Panc1 (cell line): ENCODE measurements at regions not wholly inside any gene's neighbourhood (a gene's known extent, or its start where the extent isn't known, plus 50 kb on each side); places are given as distances from the start of the nearest gene placed in this dataset.

Experiments used
- ATAC-seq: fragments of 200-7000 bp; cut with Tn5 transposase; 2 replicates; pipeline ENCODE4 v1.9.1; 2020; ENCODE audit warnings: mild to moderate bottlenecking, moderate library complexity
- BruUV-seq: library from RNA; stranded (reverse); fragments of 400-500 nt; replicated peaks from 2 replicates; lab custom pipeline; 2021; lab: Mats Ljungman, UMichigan
- CTCF ChIA-PET: fragments of 300-600 bp; sonication (Branson Sonifier 250); formaldehyde crosslinking; loops from one replicate; lab custom pipeline; 2022; ENCODE audit warnings: antibody characterized with exemption; lab: Charles Lee
- POLR2A ChIA-PET: fragments of 300-600 bp; sonication (Branson Sonifier 250); formaldehyde crosslinking; loops from one replicate; lab custom pipeline; 2022; ENCODE audit warnings: antibody characterized with exemption; lab: Charles Lee
- DNase-seq: peaks from one replicate; pipeline ENCODE4 v3.0.0-alpha.2; 2010; ENCODE audit warnings: low read depth, low spot score
- H3K27ac ChIP-seq: 2 replicates; pipeline ENCODE4 v1.5.1; 2011; ENCODE audit warnings: mild to moderate bottlenecking, low read length, inconsistent platforms
- H3K27me3 ChIP-seq: fragments of 200-500 bp; sonication (Bioruptor generic); 2 replicates; pipeline ENCODE4 v1.6.0; 2014; ENCODE audit warnings: low read length, inconsistent platforms; ENCODE audit not compliant: control insufficient read depth, insufficient read depth
- H3K36me3 ChIP-seq: fragments of 200-500 bp; sonication (Bioruptor generic); 2 replicates; pipeline ENCODE4 v1.5.1; 2014; ENCODE audit warnings: inconsistent platforms, mild to moderate bottlenecking, low read length, moderate library complexity; ENCODE audit not compliant: control insufficient read depth, insufficient read depth
- H3K4me1 ChIP-seq: 2 replicates; pipeline ENCODE4 v1.5.1; 2011; ENCODE audit warnings: inconsistent platforms, mild to moderate bottlenecking, low read length, moderate library complexity; ENCODE audit not compliant: control insufficient read depth, insufficient read depth
- H3K4me3 ChIP-seq, 2 experiments: 2 replicates each; pipeline ENCODE4 v1.5.1; 2011 to 2012; ENCODE audit warnings: low read depth in 2 of 2, low read length in 2 of 2, mild to moderate bottlenecking in 2 of 2, inconsistent platforms in 1 of 2, moderate library complexity in 1 of 2
- H3K9me3 ChIP-seq: fragments of 200-500 bp; sonication (Bioruptor generic); 2 replicates; pipeline ENCODE4 v1.5.1; 2014; ENCODE audit warnings: low read depth, mild to moderate bottlenecking, inconsistent platforms, low read length, moderate library complexity; ENCODE audit not compliant: control insufficient read depth, insufficient read depth
- CTCF ChIP-seq: fragments of 450-650 bp; IDR thresholded peaks from 2 replicates; pipeline ENCODE4 v1.5.1; 2017; ENCODE audit warnings: mild to moderate bottlenecking
- POLR2AphosphoS5 ChIP-seq: IDR thresholded peaks from 2 replicates; pipeline ENCODE4 v1.6.1; 2012; ENCODE audit warnings: mild to moderate bottlenecking, low read depth, low read length, moderate library complexity
- REST ChIP-seq, 2 experiments: IDR thresholded peaks; 2 replicates each; pipeline ENCODE4 v1.6.1; 2011 to 2012; ENCODE audit warnings: low read depth in 2 of 2, control low read depth in 1 of 2, low read length in 1 of 2, mild to moderate bottlenecking in 1 of 2, moderate library complexity in 1 of 2; ENCODE audit not compliant: insufficient read depth in 1 of 2
- SIN3A ChIP-seq: IDR thresholded peaks from 2 replicates; pipeline ENCODE4 v1.6.1; 2012; ENCODE audit warnings: low read depth, mild to moderate bottlenecking, low read length, moderate library complexity, borderline replicate concordance; ENCODE audit not compliant: insufficient read depth
- TCF7L2 ChIP-seq: IDR thresholded peaks from 2 replicates; pipeline ENCODE4 v1.6.1; 2011; ENCODE audit warnings: mild to moderate bottlenecking, low read depth, low read length, inconsistent platforms
- in situ Hi-C: cut with HindIII; loops from 2 replicates; pipeline ENCODE4 v1.10.0; 2016; ENCODE audit warnings: low sequenced_read_pairs, low pct_unique_long_range_greater_than_20kb
- intact Hi-C: fragments of 100-400 bp; cut with micrococcal nuclease; formaldehyde crosslinking; loops from one replicate; pipeline ENCODE4 v1.10.0; 2022; ENCODE audit not compliant: unreplicated experiment

- H3K36me3 ChIP-seq: no peaks in the 10 kb centered on the region
- intact Hi-C loops (no loop called here), in situ Hi-C loops (no loop called here)
- H3K4me3 ChIP-seq: no peak overlapping the region
- H3K9me3 ChIP-seq: no peaks in the 10 kb centered on the region
- no peak overlapping the region for H3K27ac ChIP-seq
- DNase-seq (no peak), ATAC-seq (no peak)
- H3K27me3 ChIP-seq: no peaks in the 10 kb centered on the region
- ChIA-PET CTCF (no interaction called here), POLR2A (no interaction called here)
- BruUV-seq: no TSS peak
- no peaks in the 10 kb centered on the region for H3K4me1 ChIP-seq
- TF ChIP-seq REST (IDR thresholded peaks at IDR 0.05; ENCODE audit: insufficient read depth in 1 of 2, low read depth in 2 of 2, low read length in 1 of 2) (no peak), CTCF (no peak), POLR2AphosphoS5 (no peak), TCF7L2 (no peak), SIN3A (no peak)
Observed at GRCh38 chr5:29995154-29995553, 1198.3 kb upstream of the CDH6 start.

DNA sequence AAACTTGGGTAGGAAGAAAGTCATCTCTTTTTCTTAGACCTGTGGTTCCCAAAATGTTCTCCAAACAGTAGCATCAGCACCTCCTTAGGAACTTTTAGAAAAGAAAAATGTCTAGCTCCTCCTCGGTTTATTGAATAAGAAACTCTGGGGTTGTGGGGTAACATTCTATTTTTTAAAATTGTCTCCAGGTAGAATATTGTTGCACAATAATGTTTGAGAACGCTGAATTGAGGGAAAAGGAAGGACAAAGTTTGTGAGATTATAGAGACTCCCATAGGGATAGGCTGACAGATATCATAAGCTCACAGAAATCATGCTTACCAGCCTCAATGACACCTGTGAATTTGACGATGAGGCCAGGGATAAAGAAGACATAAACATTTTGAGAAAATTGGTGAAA lies 1199.0 kb upstream of the CDH6 start:
- no peaks in the 10 kb centered on the region for H3K4me1 ChIP-seq
- in situ Hi-C loops: no loop called here
- H3K4me3 ChIP-seq: no peak overlapping the region
- DNase-seq (no peak), ATAC-seq (no peak)
- CTCF ChIA-PET: no interaction called here
- H3K36me3 ChIP-seq: no peaks in the 10 kb centered on the region
- H3K27me3 ChIP-seq: no peaks in the 10 kb centered on the region
- TF ChIP-seq REST (IDR thresholded peaks at IDR 0.05; ENCODE audit: insufficient read depth in 1 of 2, low read depth in 2 of 2, low read length in 1 of 2) (no peak), CTCF (no peak), SIN3A (no peak), POLR2AphosphoS5 (no peak), TCF7L2 (no peak)
- no peaks in the 10 kb centered on the region for H3K9me3 ChIP-seq
- POLR2A ChIA-PET: no interaction called here
- intact Hi-C loops: no loop called here
- BruUV-seq: no TSS peak
- H3K27ac ChIP-seq: no peak overlapping the region
